B cell (primary cell): ENCODE measurements at regions not wholly inside any gene's neighbourhood (a gene's known extent, or its start where the extent isn't known, plus 50 kb on each side); places are given as distances from the start of the nearest gene placed in this dataset.

Experiments
- ATAC-seq: fragments of 200-7000 bp; cut with Tn5 transposase; one replicate; pipeline ENCODE4 v1.10.0; 2021; ENCODE audit warnings: low read depth, mild to moderate bottlenecking, moderate number of reproducible peaks, moderate library complexity
- CTCF ChIA-PET: fragments of 350-600 bp; sonication (Branson Sonifier 250); formaldehyde crosslinking; loops from one replicate; lab custom pipeline; 2021; ENCODE audit warnings: antibody characterized with exemption, inconsistent platforms; lab: Charles Lee
- POLR2A ChIA-PET: fragments of 350-600 bp; sonication (Branson Sonifier 250); formaldehyde crosslinking; loops from one replicate; lab custom pipeline; 2021; ENCODE audit warnings: antibody characterized with exemption; lab: Charles Lee
- DNase-seq: peaks from one replicate; pipeline ENCODE4 v3.0.0; 2013
- H2AFZ ChIP-seq: 2 replicates; pipeline ENCODE4 v1.6.1; 2012; ENCODE audit warnings: mild to moderate bottlenecking, low read depth, low read length; ENCODE audit not compliant: insufficient read depth, poor library complexity, severe bottlenecking
- H3K27ac ChIP-seq, 2 donors: 1 replicate in 1 of 2; 2 replicates in 1 of 2; pipeline ENCODE4 v1.5.1; 2012 to 2013; ENCODE audit warnings: low read length in 2 of 2, mild to moderate bottlenecking in 2 of 2, moderate library complexity in 1 of 2
- H3K27me3 ChIP-seq, 4 experiments: fragments of 200-600 bp in 1 of 4; sonication (generic) in 1 of 4; replicated peaks in 1 of 4; 1 replicate in 2 of 4; 2 replicates in 2 of 4; pipeline versions ENCODE4 v1.6.1 to v1.7.0; 2013 to 2016; ENCODE audit warnings: low read length in 3 of 4, mild to moderate bottlenecking in 2 of 4, mixed read lengths in 1 of 4, moderate library complexity in 1 of 4; ENCODE audit not compliant: insufficient read depth in 4 of 4, control insufficient read depth in 3 of 4; ENCODE audit errors: control extremely low read depth in 1 of 4
- H3K36me3 ChIP-seq, 2 experiments: replicated peaks in 1 of 2; 1 replicate in 1 of 2; 2 replicates in 1 of 2; pipeline versions ENCODE4 v1.6.1 to v1.7.1; 2013; ENCODE audit warnings: low read length in 1 of 2; ENCODE audit not compliant: insufficient read depth in 2 of 2, control insufficient read depth in 1 of 2; ENCODE audit errors: control extremely low read depth in 1 of 2, extremely low read depth in 1 of 2
- H3K4me1 ChIP-seq, 2 donors: fragments of 200-600 bp in 1 of 2; sonication (generic) in 1 of 2; 1 replicate in 1 of 2; 2 replicates in 1 of 2; pipeline versions ENCODE4 v1.5.1 to v1.6.1; 2013 to 2017; ENCODE audit warnings: low read length in 2 of 2; ENCODE audit not compliant: control insufficient read depth in 2 of 2, insufficient read depth in 2 of 2
- H3K4me2 ChIP-seq: replicated peaks from 2 replicates; pipeline ENCODE3; 2012; ENCODE audit warnings: mild to moderate bottlenecking, low read depth, low read length; ENCODE audit not compliant: poor library complexity, severe bottlenecking
- H3K4me3 ChIP-seq, 5 experiments: fragments of 200-600 bp in 1 of 5; sonication (generic) in 1 of 5; 1 replicate in 3 of 5; 2 replicates in 2 of 5; pipeline versions ENCODE4 v1.5.1 to v1.7.0; 2011 to 2016; ENCODE audit warnings: low read length in 4 of 5, mild to moderate bottlenecking in 4 of 5, low read depth in 2 of 5, control low read depth in 1 of 5, moderate library complexity in 1 of 5; ENCODE audit not compliant: insufficient read depth in 1 of 5; ENCODE audit errors: control extremely low read depth in 1 of 5, extremely low read depth in 1 of 5
- H3K79me2 ChIP-seq: fragments of 200-600 bp; sonication (generic); one replicate; pipeline ENCODE4 v1.6.0; 2016; ENCODE audit warnings: low read length; ENCODE audit not compliant: control insufficient read depth, insufficient read depth
- H3K9ac ChIP-seq: fragments of 200-600 bp; sonication (generic); 2 replicates; pipeline ENCODE4 v1.6.1; 2017; ENCODE audit warnings: mild to moderate bottlenecking, low read length, moderate library complexity
- H3K9me3 ChIP-seq, 3 donors: one replicate each; pipeline versions ENCODE4 v1.6.1 to v1.7.1; 2013; ENCODE audit warnings: low read length in 2 of 3; ENCODE audit not compliant: control insufficient read depth in 2 of 3, insufficient read depth in 1 of 3; ENCODE audit errors: control extremely low read depth in 1 of 3
- H4K20me1 ChIP-seq: 2 replicates; pipeline ENCODE4 v1.6.0; 2012; ENCODE audit warnings: mild to moderate bottlenecking, low read length; ENCODE audit not compliant: insufficient read depth, control insufficient read depth, poor library complexity, severe bottlenecking
- H3K27ac Mint-ChIP-seq: one replicate; pipeline ENCODE4 v1.8.0; 2021; ENCODE audit warnings: mixed read lengths
- H3K27me3 Mint-ChIP-seq: one replicate; pipeline ENCODE4 v1.8.0; 2021; ENCODE audit warnings: mixed read lengths
- H3K4me1 Mint-ChIP-seq: one replicate; pipeline ENCODE4 v1.8.0; 2021; ENCODE audit warnings: mixed read lengths
- H3K4me3 Mint-ChIP-seq: one replicate; pipeline ENCODE4 v1.8.0; 2021; ENCODE audit warnings: mixed read lengths
- H3K9me3 Mint-ChIP-seq: one replicate; pipeline ENCODE4 v1.8.0; 2022; ENCODE audit warnings: mixed read lengths; ENCODE audit not compliant: insufficient read depth
- CTCF ChIP-seq: fragments of 200-600 bp; IDR thresholded peaks from one replicate; pipeline ENCODE4 v1.8.0; 2022; ENCODE audit warnings: antibody characterized with exemption, mild to moderate bottlenecking
- EZH2 ChIP-seq: IDR thresholded peaks from 2 replicates; pipeline ENCODE4 v1.6.1; 2012; ENCODE audit warnings: borderline replicate concordance, low read depth, mild to moderate bottlenecking, moderate library complexity, low read length; ENCODE audit not compliant: insufficient read depth, poor library complexity, severe bottlenecking
- WGBS: methylation state at CpG from one replicate; pipeline ENCODE4 v1.1.5; 2013; ENCODE audit warnings: missing lambda C conversion rate; ENCODE audit not compliant: insufficient coverage; 5-methylcytosine and 5-hydroxymethylcytosine counted together
- intact Hi-C: fragments of 100-400 bp; cut with micrococcal nuclease; formaldehyde crosslinking; loops from one replicate; pipeline ENCODE4 v1.10.0; 2022

GRCh38 chr5:114686356-114686755 lies 324.5 kb downstream of the KCNN2 start:
- Mint-ChIP-seq H3K4me1 (no peaks in the 10 kb centered on the region), H3K27me3 (no peaks in the 10 kb centered on the region), H3K4me3 (no peak overlapping the region), H3K27ac (no peak overlapping the region), H3K9me3 (peaks cover 1% of the 10 kb centered on the region)
- Histone ChIP-seq H3K4me2 (no peak overlapping the region), H3K9ac (no peak overlapping the region), H3K27ac (no peak overlapping the region), H3K36me3 (no peaks in the 10 kb centered on the region), H2AFZ (no peak overlapping the region), H3K9me3 (no peaks in the 10 kb centered on the region), H3K4me1 (no peaks in the 10 kb centered on the region), H3K4me3 (no peak overlapping the region), H3K27me3 (no peaks in the 10 kb centered on the region), H3K79me2 (no peaks in the 10 kb centered on the region), H4K20me1 (no peaks in the 10 kb centered on the region)
- TF ChIP-seq CTCF, result no peak
- TF ChIP-seq EZH2, result no peak
- ChIA-PET CTCF (no interaction called here), POLR2A (no interaction called here)
- intact Hi-C loops, result no loop called here
- DNase-seq (no peak), ATAC-seq (no peak)
- 60% methylated on average over 1 of the region's 1 CpG for WGBS

- Histone ChIP-seq H2AFZ (no peak overlapping the region), H3K79me2 (no peaks in the 10 kb centered on the region), H4K20me1 (no peaks in the 10 kb centered on the region), H3K27me3 (no peaks in the 10 kb centered on the region), H3K9me3 (no peaks in the 10 kb centered on the region), H3K4me1 (no peaks in the 10 kb centered on the region), H3K27ac (no peak overlapping the region), H3K4me2 (no peak overlapping the region), H3K36me3 (no peaks in the 10 kb centered on the region), H3K9ac (no peak overlapping the region), H3K4me3 (no peak overlapping the region)
- no CpG with 5 or more reads among the region's 1 CpG for WGBS
- ChIA-PET CTCF (no interaction called here), POLR2A (no interaction called here)
- DNase-seq (no peak), ATAC-seq (no peak)
- Mint-ChIP-seq H3K4me1 (no peaks in the 10 kb centered on the region), H3K4me3 (no peak overlapping the region), H3K27me3 (no peaks in the 10 kb centered on the region), H3K27ac (no peak overlapping the region), H3K9me3 (peaks cover 5% of the 10 kb centered on the region)
- intact Hi-C loops, result no loop called here
- TF ChIP-seq CTCF (no peak), EZH2 (no peak)
These were observed 316.9 kb downstream of the KCNN2 start for GRCh38 chr5:114678778-114679177.
